ENCODE measurements at regions not wholly inside any gene's neighbourhood (a gene's known extent, or its start where the extent isn't known, plus 50 kb on each side); places are given as distances from the start of the nearest gene placed in this dataset.

- DNase-seq (ENCODE audit: low read depth): no peak
Observed at GRCh38 chr11:15737320-15737719, 619.0 kb downstream of the SOX6 start.

GRCh38 chr11:15738931-15739330 lies 617.4 kb downstream of the SOX6 start:
- no peak for DNase-seq (ENCODE audit: low read depth)

DNA sequence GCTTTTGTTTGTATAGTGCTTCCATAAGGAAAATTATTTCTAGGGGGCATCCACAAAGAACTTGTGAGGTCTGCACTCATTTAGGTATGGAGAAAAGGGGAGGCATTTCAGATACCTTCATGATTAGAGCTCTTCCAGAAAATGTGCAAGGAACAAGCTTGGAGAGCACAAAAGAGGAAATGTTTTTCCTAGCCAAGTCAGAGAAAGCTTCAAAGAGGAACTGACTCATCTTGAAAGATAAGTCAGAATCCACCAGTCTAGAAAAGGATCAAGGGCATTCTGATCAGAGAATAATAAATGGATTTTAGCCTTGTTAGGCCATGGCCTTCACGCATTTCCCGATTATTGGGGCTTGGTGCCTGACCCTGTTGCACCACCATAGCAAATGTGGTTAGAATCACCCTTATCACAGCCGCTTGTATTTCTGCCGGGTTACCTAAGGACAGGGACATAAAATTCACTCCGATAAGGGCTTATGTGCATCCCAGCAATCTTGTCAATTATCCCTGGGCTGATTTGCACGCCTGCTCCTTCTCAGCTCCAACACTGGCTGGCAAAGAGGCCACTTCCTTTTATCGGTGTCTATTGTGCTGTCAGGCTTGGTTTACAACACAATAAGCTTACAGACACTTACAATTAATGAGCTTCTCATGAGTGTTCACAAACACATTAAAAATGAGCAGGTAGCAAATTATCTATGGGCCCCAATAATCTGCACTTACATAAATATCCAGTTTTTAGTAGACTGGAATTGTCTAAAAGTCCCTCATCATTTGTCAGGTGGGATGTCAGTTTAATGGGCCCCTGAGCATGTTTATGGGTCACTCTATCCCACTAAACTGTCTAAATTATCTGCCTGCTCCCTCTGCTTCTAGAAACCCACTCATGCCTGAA lies 613.5 kb downstream of the SOX6 start:
- peak; percentile 3 for DNase-seq (ENCODE audit: low read depth)

DNA sequence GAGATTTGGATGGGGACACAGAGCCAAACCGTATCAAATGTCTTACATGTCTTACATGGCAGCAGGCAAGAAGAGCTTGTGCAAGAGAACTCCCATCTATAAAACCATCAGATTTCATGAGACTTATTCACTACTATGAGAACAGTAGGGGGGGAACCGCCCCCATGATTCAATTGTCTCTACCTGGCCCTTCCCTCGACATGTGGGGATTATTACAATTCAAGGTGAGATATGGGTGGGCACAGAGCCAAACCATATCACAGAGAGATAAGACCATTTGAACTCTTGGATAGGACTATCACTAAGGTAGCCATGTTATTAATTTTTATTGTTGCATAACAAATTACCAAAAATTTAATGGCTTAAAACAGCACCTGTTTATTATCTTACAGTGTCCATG lies 611.7 kb downstream of the SOX6 start:
- no peak for DNase-seq (ENCODE audit: low read depth)

GRCh38 chr11:15745266-15745665 lies 611.1 kb downstream of the SOX6 start:
- no peak for DNase-seq (ENCODE audit: low read depth)

DNA sequence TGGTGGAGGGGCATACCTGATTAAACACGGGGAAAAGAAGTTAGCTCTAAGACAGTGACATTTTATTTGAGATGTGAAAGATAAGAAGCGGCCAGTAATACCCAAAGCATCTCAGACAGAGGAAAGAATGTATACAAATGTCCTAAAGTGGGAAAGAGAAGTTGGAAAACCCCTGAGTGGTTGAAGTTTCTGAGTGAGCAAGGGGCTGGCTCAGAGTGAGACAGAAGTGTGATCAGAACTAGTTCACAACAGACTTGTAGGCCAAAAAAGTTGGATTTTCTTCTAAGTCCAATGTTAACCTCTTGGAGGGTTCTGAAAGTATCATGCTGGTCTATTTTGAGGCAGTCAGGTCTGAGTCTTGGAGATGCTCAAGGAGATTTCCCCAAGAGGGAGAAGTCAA lies 608.7 kb downstream of the SOX6 start:
- no peak for DNase-seq (ENCODE audit: low read depth)

DNA sequence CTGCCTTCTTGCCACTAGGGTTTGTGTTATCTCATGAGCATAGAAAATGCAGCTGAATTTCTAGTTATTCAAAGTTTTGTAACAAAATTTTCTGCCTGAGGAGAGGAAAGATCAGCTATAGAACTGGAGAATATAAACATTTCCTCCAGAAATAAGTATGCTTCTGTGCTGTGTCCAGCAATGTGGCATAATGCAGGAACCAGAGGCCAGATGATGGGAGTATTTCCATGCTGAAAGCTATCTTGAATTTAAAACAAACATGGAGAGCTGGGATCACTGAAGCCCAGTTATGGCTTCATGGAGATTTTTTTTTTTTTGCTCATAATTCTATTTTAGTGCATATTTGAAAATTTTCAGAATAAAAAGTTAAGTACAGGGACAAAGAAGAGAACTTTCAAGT lies 608.2 kb downstream of the SOX6 start:
- DNase-seq (ENCODE audit: low read depth): no peak

DNA sequence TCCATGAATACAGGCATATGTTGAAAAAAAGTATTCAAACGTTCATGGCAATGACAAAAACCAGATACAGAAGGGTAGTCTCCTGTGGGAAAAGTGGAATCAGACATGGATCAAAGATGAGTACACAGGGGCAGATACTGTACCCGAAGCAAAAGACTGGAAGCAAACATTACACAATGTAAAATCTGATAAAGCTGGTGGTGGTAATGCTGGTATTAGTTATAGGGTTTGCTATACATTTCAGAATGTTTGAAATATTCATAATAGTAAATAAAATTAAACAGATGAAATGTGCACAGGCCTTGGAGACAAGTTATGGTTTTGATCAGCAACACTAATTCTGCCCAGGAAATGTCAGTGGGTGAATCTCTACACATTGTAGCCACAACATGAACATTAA lies 607.6 kb downstream of the SOX6 start:
- DNase-seq (ENCODE audit: low read depth): no peak

DNA sequence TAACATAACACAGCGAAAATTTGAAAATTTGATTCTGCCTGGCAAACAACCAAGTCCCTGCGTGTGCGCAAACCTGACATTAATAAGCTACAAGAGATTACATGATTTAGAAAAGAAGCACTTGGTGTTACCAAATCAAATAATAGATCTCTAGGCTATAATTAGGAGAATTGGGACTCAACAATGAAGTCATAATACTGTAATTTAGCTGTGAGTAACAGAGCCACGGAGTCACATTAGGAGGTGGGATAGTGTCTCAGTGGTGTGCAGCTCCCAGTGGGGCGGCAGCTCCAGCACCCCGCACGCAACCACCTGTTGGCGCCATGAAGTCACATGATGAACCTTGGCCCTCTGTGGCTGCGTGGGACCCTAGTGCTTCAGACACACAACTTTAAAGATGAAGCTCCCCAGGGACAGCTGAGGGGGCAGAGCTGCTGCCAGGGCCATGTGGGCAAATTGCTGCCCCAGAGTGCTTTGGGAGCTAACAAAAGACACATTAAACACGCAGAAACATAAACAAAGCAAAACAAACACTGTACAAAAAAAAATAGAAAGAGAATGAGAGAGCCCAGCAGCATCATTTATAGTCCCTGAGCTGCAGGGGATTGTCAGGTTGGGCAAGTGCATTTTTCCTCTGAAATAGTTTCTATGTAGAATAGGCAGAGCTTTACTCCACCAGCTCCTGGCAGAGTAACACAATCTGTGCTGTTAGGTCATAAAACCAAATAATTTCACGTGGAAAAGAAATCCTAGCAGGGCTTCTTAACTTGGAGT lies 605.6 kb downstream of the SOX6 start:
- DNase-seq (ENCODE audit: low read depth): no peak

DNA sequence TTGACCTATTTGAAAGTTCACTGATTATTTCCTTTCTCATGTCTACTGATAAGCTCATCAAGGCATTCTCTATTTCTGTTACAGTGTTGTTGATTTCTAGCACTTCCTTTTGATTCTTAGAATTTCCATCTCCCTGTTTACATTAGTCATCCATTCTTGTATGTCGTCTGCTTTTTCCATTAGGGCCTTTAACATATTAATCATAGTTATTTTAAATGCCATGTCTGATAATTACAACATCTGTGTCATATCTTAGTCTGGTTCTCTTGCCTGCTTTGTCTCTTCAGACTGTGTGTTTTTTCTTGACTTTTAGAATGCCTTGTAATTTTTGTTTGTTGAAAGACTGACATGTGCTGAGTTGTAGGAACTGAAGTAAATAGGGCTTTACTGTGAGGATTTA lies 602.1 kb downstream of the SOX6 start:
- no peak for DNase-seq (ENCODE audit: low read depth)

- no peak for DNase-seq (ENCODE audit: low read depth)
Observed at GRCh38 chr11:15757048-15757698, 599.2 kb downstream of the SOX6 start.

GRCh38 chr11:15758857-15759465 lies 597.4 kb downstream of the SOX6 start:
- no peak for DNase-seq (ENCODE audit: low read depth)

- DNase-seq (ENCODE audit: low read depth): no peak
Observed at GRCh38 chr11:15761235-15761634, 595.1 kb downstream of the SOX6 start.

GRCh38 chr11:15764326-15764725 lies 592.0 kb downstream of the SOX6 start:
- no peak for DNase-seq (ENCODE audit: low read depth)

- no peak for DNase-seq (ENCODE audit: low read depth)
Observed at GRCh38 chr11:15764948-15765347, 591.4 kb downstream of the SOX6 start.

DNA sequence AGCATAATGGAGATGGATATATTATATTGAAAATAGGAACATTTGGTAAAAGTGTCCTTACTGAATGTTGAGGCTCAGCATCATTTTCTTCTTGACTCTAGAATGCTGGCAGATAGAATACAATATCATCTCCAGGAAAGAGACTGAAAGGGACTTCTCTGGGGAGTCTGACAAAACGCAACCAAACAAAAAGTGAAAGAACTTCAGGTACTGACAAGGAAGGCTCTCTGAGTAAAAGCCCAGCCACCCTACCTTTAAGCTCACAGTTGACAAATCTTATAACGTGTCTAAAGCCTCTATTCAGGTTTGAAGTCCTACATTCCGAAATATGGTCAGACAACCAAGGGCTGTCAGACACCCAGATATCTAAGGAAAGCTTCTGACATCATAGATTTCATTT lies 590.8 kb downstream of the SOX6 start:
- DNase-seq (ENCODE audit: low read depth): no peak

- no peak for DNase-seq (ENCODE audit: low read depth)
Observed at GRCh38 chr11:15768321-15768720, 588.0 kb downstream of the SOX6 start.

DNA sequence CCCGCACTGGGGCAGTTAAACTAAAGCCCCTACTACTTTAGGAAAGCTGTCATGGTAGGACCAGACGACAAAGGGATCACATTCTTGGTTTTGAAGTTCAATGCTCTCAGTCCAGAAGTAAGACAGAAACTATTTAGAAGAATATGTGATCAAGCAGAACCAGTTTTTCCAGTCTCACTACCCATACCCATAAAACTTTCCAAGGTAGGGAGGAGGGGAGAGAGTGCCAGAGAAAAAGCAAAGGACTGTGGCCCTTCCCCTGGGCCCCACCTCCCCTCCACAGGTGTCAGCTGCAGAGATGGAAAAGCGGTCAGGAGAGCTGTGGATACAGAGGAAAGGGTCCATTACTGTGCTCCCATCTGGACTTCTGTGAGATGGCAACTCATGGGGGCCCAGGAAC lies 587.1 kb downstream of the SOX6 start:
- no peak for DNase-seq (ENCODE audit: low read depth)

DNA sequence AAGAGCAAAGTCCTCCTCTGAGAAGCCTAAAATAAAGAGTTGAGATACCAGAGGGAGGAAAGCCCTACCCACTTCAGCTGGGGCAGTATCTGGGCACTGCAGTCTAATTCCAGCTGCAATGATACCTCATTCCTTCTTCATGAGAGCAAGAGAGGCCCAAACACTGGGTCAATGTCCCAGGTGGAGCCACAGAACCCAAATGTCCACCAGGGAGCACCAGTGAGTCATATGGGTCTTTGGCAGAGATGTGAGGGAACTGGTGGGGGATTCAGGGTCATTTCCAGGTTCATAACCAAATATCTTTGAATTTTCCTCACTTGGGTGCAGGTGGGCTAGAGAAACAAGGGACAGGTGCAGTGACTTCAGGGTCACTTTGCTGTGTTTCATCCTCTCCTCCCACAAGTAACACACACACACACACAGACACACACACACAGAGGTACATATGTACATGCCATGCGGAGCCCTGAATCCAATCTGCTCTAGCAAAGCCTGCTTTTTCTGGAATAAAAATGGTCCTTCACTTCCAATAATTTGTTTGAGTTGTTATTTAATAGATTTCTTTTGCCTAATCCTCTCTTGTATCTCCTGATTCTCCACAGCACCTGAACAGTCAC lies 585.4 kb downstream of the SOX6 start:
- peak; percentile 7 for DNase-seq (ENCODE audit: low read depth)

GRCh38 chr11:15772547-15772946 lies 583.8 kb downstream of the SOX6 start:
- no peak for DNase-seq (ENCODE audit: low read depth)

- no peak for DNase-seq (ENCODE audit: low read depth)
Observed at GRCh38 chr11:15772981-15773380, 583.4 kb downstream of the SOX6 start.
